Ovary (tissue), 3 donors: ENCODE measurements at regions not wholly inside any gene's neighbourhood (a gene's known extent, or its start where the extent isn't known, plus 50 kb on each side); places are given as distances from the start of the nearest gene placed in this dataset.
"Not testable (repeated sequence)": the region's sequence is repeated elsewhere in the genome, so short reads cannot be mapped to it uniquely, and the experiment has no call there.

Source experiments
- EP300 ChIP-seq: sonication (generic); formaldehyde crosslinking; IDR thresholded peaks from one replicate; pipeline ENCODE4 v1.6.1; 2017; ENCODE audit warnings: antibody characterized with exemption
- POLR2A ChIP-seq: fragments of 450-650 bp; IDR thresholded peaks from one replicate; pipeline ENCODE4 v1.6.1; 2017; ENCODE audit warnings: antibody characterized with exemption, mild to moderate bottlenecking, moderate library complexity
- TF ChIP-seq, protein P1 (sequence below), 3 donors: fragments of 450-650 bp in 2 of 3; fragments of 200-600 bp in 1 of 3; IDR thresholded peaks; one replicate each; pipeline versions ENCODE4 v1.5.1 to v1.8.0; 2016 to 2022; ENCODE audit warnings: antibody characterized with exemption in 3 of 3, mild to moderate bottlenecking in 1 of 3
- donor health status: DM: no; HTN: no; CAD: no.

DNA sequence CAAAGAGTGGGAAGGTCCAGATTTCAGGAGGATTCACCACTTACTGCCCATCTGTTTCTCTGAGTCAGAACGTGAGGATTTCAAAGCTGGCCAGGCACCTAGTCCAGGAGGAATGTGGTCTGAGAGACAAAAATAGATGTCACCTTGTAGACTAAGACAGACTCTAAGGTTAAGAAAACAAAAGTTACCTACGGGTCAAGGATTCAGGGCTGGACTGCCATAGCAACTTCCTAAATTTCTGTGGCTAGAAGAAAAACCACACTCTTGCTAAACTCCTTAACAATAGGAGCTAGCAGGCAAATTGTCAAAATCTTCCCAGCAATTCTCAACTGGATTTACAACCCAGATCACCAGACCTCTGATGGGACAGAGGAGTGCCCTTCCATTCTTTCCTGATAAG is 250.4 kb upstream of the NOTCH2NLA start:
- not testable (repeated sequence) for TF ChIP-seq POLR2A, EP300
- TF ChIP-seq, protein P1, sequence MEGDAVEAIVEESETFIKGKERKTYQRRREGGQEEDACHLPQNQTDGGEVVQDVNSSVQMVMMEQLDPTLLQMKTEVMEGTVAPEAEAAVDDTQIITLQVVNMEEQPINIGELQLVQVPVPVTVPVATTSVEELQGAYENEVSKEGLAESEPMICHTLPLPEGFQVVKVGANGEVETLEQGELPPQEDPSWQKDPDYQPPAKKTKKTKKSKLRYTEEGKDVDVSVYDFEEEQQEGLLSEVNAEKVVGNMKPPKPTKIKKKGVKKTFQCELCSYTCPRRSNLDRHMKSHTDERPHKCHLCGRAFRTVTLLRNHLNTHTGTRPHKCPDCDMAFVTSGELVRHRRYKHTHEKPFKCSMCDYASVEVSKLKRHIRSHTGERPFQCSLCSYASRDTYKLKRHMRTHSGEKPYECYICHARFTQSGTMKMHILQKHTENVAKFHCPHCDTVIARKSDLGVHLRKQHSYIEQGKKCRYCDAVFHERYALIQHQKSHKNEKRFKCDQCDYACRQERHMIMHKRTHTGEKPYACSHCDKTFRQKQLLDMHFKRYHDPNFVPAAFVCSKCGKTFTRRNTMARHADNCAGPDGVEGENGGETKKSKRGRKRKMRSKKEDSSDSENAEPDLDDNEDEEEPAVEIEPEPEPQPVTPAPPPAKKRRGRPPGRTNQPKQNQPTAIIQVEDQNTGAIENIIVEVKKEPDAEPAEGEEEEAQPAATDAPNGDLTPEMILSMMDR (IDR thresholded peaks at IDR 0.05) = not testable (repeated sequence)
